ENCODE measurements at regions not wholly inside any gene's neighbourhood (a gene's known extent, or its start where the extent isn't known, plus 50 kb on each side); places are given as distances from the start of the nearest gene placed in this dataset.

DNA sequence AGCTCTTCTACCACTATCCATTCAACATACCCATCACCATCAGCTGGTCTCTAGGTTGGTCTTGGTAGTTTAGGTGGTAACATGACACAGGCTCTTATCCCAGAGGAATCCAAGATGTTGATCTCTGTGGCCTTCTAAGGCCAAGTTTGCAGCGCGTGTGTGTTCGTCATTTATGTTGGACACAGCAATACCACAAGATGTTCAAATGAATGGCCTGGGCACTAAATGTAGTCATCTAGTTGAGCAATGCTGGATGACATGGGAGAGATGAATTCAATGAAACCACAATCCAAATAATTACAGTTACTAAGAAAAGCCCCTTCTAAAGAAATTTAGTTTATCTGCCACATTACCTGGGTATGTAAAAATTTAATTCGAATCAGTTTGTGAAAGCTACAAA is 292.4 kb downstream of the MRPS30 start:
- no peak for DNase-seq (ENCODE audit: extremely low spot score)
- CTCF ChIA-PET, result no interaction called here
- TF ChIP-seq NFRKB (IDR thresholded peaks at IDR 0.05), result no peak
- no peak for TF ChIP-seq FOXA1 (IDR thresholded peaks at IDR 0.05)
- TF ChIP-seq BHLHE40 (IDR thresholded peaks at IDR 0.05; ENCODE audit: borderline replicate concordance), result no peak
- no peak for TF ChIP-seq ELF4 (IDR thresholded peaks at IDR 0.05)
- TF ChIP-seq CTBP1 (IDR thresholded peaks at IDR 0.05; ENCODE audit: borderline replicate concordance), result no peak
- TF ChIP-seq FOXM1 (IDR thresholded peaks at IDR 0.05; ENCODE audit: borderline replicate concordance), result no peak
- TF ChIP-seq SP1 (IDR thresholded peaks at IDR 0.05), result no peak
- TF ChIP-seq LEF1 (IDR thresholded peaks at IDR 0.05; ENCODE audit: borderline replicate concordance), result no peak
- TF ChIP-seq TARDBP (IDR thresholded peaks at IDR 0.05), result no peak
- TF ChIP-seq HDGF (IDR thresholded peaks at IDR 0.05; ENCODE audit: borderline replicate concordance), result no peak
- no peak for TF ChIP-seq FOXK2 (IDR thresholded peaks at IDR 0.05)
- no peak for TF ChIP-seq SUZ12 (IDR thresholded peaks at IDR 0.05)
- TF ChIP-seq, protein P1, sequence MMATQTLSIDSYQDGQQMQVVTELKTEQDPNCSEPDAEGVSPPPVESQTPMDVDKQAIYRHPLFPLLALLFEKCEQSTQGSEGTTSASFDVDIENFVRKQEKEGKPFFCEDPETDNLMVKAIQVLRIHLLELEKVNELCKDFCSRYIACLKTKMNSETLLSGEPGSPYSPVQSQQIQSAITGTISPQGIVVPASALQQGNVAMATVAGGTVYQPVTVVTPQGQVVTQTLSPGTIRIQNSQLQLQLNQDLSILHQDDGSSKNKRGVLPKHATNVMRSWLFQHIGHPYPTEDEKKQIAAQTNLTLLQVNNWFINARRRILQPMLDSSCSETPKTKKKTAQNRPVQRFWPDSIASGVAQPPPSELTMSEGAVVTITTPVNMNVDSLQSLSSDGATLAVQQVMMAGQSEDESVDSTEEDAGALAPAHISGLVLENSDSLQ (IDR thresholded peaks at IDR 0.05), result no peak
- TF ChIP-seq ZNF384 (IDR thresholded peaks at IDR 0.05), result no peak
- no peak for TF ChIP-seq L3MBTL2 (conservative IDR thresholded peaks at IDR 0.05)
- no peak for TF ChIP-seq ARNT (IDR thresholded peaks at IDR 0.05)
- POLR2A ChIA-PET, result no interaction called here

DNA sequence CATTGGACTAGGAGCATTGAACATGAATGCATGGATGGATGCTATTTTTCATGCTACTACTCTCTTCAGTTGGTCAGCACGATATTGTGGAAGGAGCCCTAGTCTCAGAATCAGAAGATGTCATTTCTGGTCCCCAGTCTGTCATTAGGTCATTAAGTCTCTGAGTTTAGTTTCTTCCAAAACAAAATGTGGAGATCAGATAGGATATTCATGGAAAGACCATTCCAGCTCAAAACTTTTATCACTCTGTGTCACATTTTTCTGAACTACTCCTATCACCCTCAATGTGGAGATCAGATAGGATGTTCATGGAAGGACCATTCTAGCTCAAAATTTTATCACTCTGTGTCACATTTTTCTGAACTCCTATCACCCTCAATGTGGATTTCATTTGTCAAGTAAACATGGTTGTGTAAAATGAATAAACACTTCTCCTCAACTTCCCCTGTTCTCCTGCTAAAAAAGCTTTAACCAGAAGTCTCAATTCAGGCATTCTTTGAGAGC is 296.8 kb downstream of the MRPS30 start:
- no peak for TF ChIP-seq ARNT (IDR thresholded peaks at IDR 0.05)
- no peak for TF ChIP-seq ZNF384 (IDR thresholded peaks at IDR 0.05)
- no peak for TF ChIP-seq NFRKB (IDR thresholded peaks at IDR 0.05)
- ChIA-PET CTCF (no interaction called here), POLR2A (no interaction called here)
- no peak for DNase-seq (ENCODE audit: extremely low spot score)

DNA sequence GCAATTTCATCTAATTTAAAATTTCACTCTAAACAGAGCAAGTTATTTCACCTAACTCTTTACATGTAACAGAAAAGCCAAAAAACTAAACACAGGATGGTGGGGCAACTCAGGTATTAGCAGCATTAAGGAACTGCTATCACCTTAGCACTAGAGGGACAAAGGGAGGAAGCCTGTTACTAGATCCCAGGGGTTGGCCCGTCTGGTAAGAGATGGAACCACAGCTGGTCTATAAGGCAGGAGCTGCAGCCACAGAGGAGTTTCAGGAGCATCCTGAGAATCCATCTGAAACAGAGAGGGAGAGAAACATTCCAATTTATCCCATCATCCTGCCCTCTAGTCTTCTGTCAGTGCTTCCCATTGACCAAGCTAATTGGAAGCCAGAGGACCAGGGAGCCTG is 300.3 kb downstream of the MRPS30 start:
- POLR2A ChIA-PET, result no interaction called here
- TF ChIP-seq ELF4 (IDR thresholded peaks at IDR 0.05) (no peak), HDGF (IDR thresholded peaks at IDR 0.05; ENCODE audit: borderline replicate concordance) (no peak), FOXK2 (IDR thresholded peaks at IDR 0.05) (no peak), ZNF384 (IDR thresholded peaks at IDR 0.05) (no peak), BHLHE40 (IDR thresholded peaks at IDR 0.05; ENCODE audit: borderline replicate concordance) (no peak), TARDBP (IDR thresholded peaks at IDR 0.05) (no peak), SP1 (IDR thresholded peaks at IDR 0.05) (no peak)
- TF ChIP-seq, protein P1 (IDR thresholded peaks at IDR 0.05), result no peak
- CTCF ChIA-PET, result no interaction called here
- no peak for DNase-seq (ENCODE audit: extremely low spot score)

DNA sequence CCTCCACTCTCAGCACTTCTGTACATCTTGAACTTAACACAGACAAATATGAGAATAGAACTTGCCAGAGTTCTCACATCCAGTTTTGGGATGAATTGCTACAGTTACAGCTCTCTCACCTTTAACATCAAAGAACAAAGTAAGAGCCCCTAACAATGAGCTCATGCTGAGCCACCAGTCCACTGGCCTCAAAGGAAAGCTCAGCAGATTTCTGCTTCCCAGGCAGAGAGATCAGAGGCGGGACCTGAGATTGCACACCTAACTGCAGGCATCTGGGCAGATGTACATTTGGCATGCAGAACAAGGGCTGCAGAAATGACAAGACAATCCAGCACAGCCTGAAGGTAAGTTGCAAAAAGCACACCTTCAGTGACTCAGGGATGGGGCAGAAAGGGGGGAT is 300.9 kb downstream of the MRPS30 start:
- no peak for TF ChIP-seq FOXM1 (IDR thresholded peaks at IDR 0.05; ENCODE audit: borderline replicate concordance)
- no peak for TF ChIP-seq ZNF384 (IDR thresholded peaks at IDR 0.05)
- ChIA-PET POLR2A (no interaction called here), CTCF (no interaction called here)
- DNase-seq (ENCODE audit: extremely low spot score), result no peak

DNA sequence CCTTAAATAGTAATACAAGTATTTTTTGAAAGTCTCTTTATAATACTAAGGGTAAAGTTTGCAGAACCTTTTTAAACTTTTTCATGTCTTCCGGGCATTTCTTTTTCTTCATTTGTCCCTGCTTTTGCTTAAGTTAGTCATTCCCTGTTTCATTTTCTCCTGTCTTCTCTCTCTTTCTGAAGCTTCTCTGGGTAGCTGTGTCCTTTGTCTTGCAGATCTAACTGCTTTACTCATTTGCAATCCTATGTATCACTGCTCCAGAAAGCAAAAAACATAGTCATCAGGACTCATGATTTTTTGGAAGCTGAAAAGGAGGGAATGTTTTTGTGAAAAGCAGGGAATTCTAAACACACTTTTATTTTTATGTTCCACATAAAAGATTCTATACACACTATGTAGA is 301.7 kb downstream of the MRPS30 start:
- ChIA-PET CTCF (no interaction called here), POLR2A (no interaction called here)
- no peak for DNase-seq (ENCODE audit: extremely low spot score)
- TF ChIP-seq SP1 (IDR thresholded peaks at IDR 0.05), result no peak
- TF ChIP-seq FOXM1 (IDR thresholded peaks at IDR 0.05; ENCODE audit: borderline replicate concordance), result no peak
- TF ChIP-seq HDGF (IDR thresholded peaks at IDR 0.05; ENCODE audit: borderline replicate concordance), result no peak
- TF ChIP-seq BHLHE40 (IDR thresholded peaks at IDR 0.05; ENCODE audit: borderline replicate concordance), result no peak
- no peak for TF ChIP-seq LEF1 (IDR thresholded peaks at IDR 0.05; ENCODE audit: borderline replicate concordance)
- no peak for TF ChIP-seq SUZ12 (IDR thresholded peaks at IDR 0.05)
- no peak for TF ChIP-seq NFRKB (IDR thresholded peaks at IDR 0.05)
- TF ChIP-seq ZNF384 (IDR thresholded peaks at IDR 0.05), result no peak

DNA sequence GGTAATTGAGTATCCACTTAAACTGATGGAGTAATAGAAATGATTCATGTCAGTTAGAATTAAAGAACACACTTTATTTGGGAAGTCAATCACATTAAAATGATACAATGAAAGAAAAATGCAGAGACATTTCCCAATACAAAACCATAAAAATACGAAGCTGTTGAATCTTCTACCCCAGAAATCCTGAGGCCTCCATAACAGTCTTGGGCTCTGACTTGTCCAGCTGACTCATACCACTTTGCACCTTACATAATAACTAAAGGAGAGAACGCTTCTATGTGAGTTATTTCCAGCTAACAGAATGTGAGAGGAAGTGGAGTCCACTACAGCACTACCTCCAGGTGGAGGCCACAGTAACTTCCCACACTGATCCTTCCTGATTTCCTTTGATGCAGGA is 305.0 kb downstream of the MRPS30 start:
- ChIA-PET POLR2A (no interaction called here), CTCF (no interaction called here)
- TF ChIP-seq ZNF384 (IDR thresholded peaks at IDR 0.05) (no peak), FOXA1 (IDR thresholded peaks at IDR 0.05) (no peak), ELF4 (IDR thresholded peaks at IDR 0.05) (no peak), L3MBTL2 (conservative IDR thresholded peaks at IDR 0.05) (no peak), SP1 (IDR thresholded peaks at IDR 0.05) (no peak), FOXM1 (IDR thresholded peaks at IDR 0.05; ENCODE audit: borderline replicate concordance) (no peak), LEF1 (IDR thresholded peaks at IDR 0.05; ENCODE audit: borderline replicate concordance) (no peak), HDGF (IDR thresholded peaks at IDR 0.05; ENCODE audit: borderline replicate concordance) (no peak), TARDBP (IDR thresholded peaks at IDR 0.05) (no peak), CTBP1 (IDR thresholded peaks at IDR 0.05; ENCODE audit: borderline replicate concordance) (no peak), NFRKB (IDR thresholded peaks at IDR 0.05) (no peak), SUZ12 (IDR thresholded peaks at IDR 0.05) (no peak), FOXK2 (IDR thresholded peaks at IDR 0.05) (no peak), BHLHE40 (IDR thresholded peaks at IDR 0.05; ENCODE audit: borderline replicate concordance) (no peak), ARNT (IDR thresholded peaks at IDR 0.05) (no peak)
- TF ChIP-seq, protein P1 (IDR thresholded peaks at IDR 0.05), result no peak
- DNase-seq (ENCODE audit: extremely low spot score), result no peak

DNA sequence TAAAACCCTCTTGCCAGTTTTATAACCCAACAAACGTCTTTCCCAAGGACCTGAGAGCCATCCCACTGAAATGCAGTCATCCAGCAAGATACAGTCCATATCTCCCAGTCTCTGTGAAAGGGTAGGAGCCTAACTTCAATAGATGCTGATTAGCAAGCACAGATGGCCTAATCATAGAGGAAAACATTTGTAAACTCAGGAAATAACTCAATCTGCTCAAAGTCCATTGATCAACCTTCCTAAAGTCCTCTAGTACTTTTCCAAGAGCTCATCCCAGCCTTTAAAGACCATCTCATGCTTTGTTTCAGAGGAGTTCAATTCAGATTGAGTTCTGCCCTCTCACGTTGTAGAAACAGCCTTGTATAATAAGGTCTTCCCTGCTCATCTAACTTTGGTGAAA is 324.2 kb downstream of the MRPS30 start:
- no peak for DNase-seq (ENCODE audit: extremely low spot score)
- CTCF ChIA-PET, result no interaction called here
- TF ChIP-seq FOXM1 (IDR thresholded peaks at IDR 0.05; ENCODE audit: borderline replicate concordance) (no peak), CTBP1 (IDR thresholded peaks at IDR 0.05; ENCODE audit: borderline replicate concordance) (no peak), TARDBP (IDR thresholded peaks at IDR 0.05) (no peak), FOXA1 (IDR thresholded peaks at IDR 0.05) (no peak), ELF4 (IDR thresholded peaks at IDR 0.05) (no peak), SUZ12 (IDR thresholded peaks at IDR 0.05) (no peak), ARNT (IDR thresholded peaks at IDR 0.05) (no peak), LEF1 (IDR thresholded peaks at IDR 0.05; ENCODE audit: borderline replicate concordance) (no peak)
- TF ChIP-seq, protein P1 (IDR thresholded peaks at IDR 0.05), result no peak
- POLR2A ChIA-PET, result no interaction called here

All from HEK293T (cell line).